H1 (cell line): ENCODE measurements at regions not wholly inside any gene's neighbourhood (a gene's known extent, or its start where the extent isn't known, plus 50 kb on each side); places are given as distances from the start of the nearest gene placed in this dataset.

Source experiments
- CTCF ChIA-PET: fragments of 300-600 bp; sonication (Branson Sonifier 250); formaldehyde crosslinking; loops from one replicate; lab custom pipeline; 2021; ENCODE audit not compliant: partially characterized antibody; lab: Charles Lee
- POLR2A ChIA-PET: fragments of 300-600 bp; sonication (Branson Sonifier 250); formaldehyde crosslinking; loops from one replicate; lab custom pipeline; 2021; ENCODE audit warnings: inconsistent platforms; ENCODE audit not compliant: partially characterized antibody; lab: Charles Lee
- DNase-seq, 2 experiments: peaks; one replicate each; pipeline versions ENCODE4 v3.0.0 to v3.0.0-alpha.2; 2010 to 2022; ENCODE audit warnings: low spot score in 2 of 2, low read depth in 1 of 2, mixed read lengths in 1 of 2
- FAIRE-seq: peaks from 2 replicates; lab custom pipeline; 2011; peaks lifted over from hg19 to GRCh38; lab: Jason Lieb, UNC
- H2AFZ ChIP-seq: 2 replicates; pipeline ENCODE4 v1.8.1; 2012; ENCODE audit warnings: low read length, inconsistent platforms
- H2AK5ac ChIP-seq: 2 replicates; pipeline ENCODE4 v1.6.1; 2013; ENCODE audit warnings: low read depth, low read length
- H2BK120ac ChIP-seq: replicated peaks from 2 replicates; pipeline ENCODE3; 2013; ENCODE audit warnings: low read depth, low read length, inconsistent platforms
- H2BK12ac ChIP-seq: 2 replicates; pipeline ENCODE4 v1.6.1; 2013; ENCODE audit warnings: low read depth, low read length
- H2BK15ac ChIP-seq: 2 replicates; pipeline ENCODE4 v1.6.1; 2013; ENCODE audit warnings: low read length
- H2BK20ac ChIP-seq: 2 replicates; pipeline ENCODE4 v1.6.1; 2013; ENCODE audit warnings: low read length
- H2BK5ac ChIP-seq: 2 replicates; pipeline ENCODE4 v1.6.1; 2013; ENCODE audit warnings: low read depth, low read length
- H3K14ac ChIP-seq: 2 replicates; pipeline ENCODE4 v1.6.1; 2013; ENCODE audit warnings: inconsistent platforms; ENCODE audit not compliant: insufficient read length
- H3K18ac ChIP-seq: 2 replicates; pipeline ENCODE4 v1.6.1; 2013; ENCODE audit warnings: low read length; ENCODE audit errors: extremely low read depth
- H3K23ac ChIP-seq: 2 replicates; pipeline ENCODE4 v1.6.1; 2013; ENCODE audit warnings: inconsistent platforms; ENCODE audit not compliant: insufficient read length
- H3K23me2 ChIP-seq: 2 replicates; pipeline ENCODE4 v1.6.1; 2013; ENCODE audit warnings: low read depth, low read length
- H3K27ac ChIP-seq: 2 replicates; pipeline ENCODE4 v1.6.1; 2011; ENCODE audit warnings: low read depth, low read length, inconsistent platforms
- H3K27me3 ChIP-seq, 4 experiments: replicated peaks in 1 of 4; 1 replicate in 1 of 4; 2 replicates in 3 of 4; pipeline versions ENCODE4 v1.6.1 to v1.8.1; 2011 to 2013; ENCODE audit warnings: low read length in 3 of 4, mild to moderate bottlenecking in 3 of 4, inconsistent platforms in 2 of 4, mixed read lengths in 2 of 4, moderate library complexity in 1 of 4; ENCODE audit not compliant: control insufficient read depth in 3 of 4, insufficient read depth in 3 of 4; ENCODE audit errors: extremely low read depth in 1 of 4
- H3K36me3 ChIP-seq, 4 experiments: 2 replicates each; pipeline versions ENCODE4 v1.6.1 to v1.8.1; 2011 to 2013; ENCODE audit warnings: mild to moderate bottlenecking in 4 of 4, low read length in 3 of 4, moderate library complexity in 2 of 4, control low read depth in 1 of 4, inconsistent platforms in 1 of 4; ENCODE audit not compliant: insufficient read depth in 4 of 4, control insufficient read depth in 2 of 4
- H3K4ac ChIP-seq: replicated peaks from 2 replicates; pipeline ENCODE3; 2013; ENCODE audit warnings: low read length, low read depth, mixed read lengths, inconsistent platforms; ENCODE audit not compliant: insufficient read length
- H3K4me1 ChIP-seq, 4 experiments: replicated peaks in 1 of 4; 1 replicate in 1 of 4; 2 replicates in 3 of 4; pipeline versions ENCODE4 v1.6.1 to v1.8.1; 2011 to 2013; ENCODE audit warnings: low read length in 3 of 4, inconsistent platforms in 2 of 4, mixed read lengths in 1 of 4; ENCODE audit not compliant: insufficient read depth in 4 of 4, control insufficient read depth in 3 of 4
- H3K4me2 ChIP-seq, 2 experiments: 2 replicates each; pipeline versions ENCODE4 v1.6.1 to v1.8.1; 2011 to 2013; ENCODE audit warnings: low read depth in 2 of 2, low read length in 2 of 2, control low read depth in 1 of 2, inconsistent platforms in 1 of 2, mild to moderate bottlenecking in 1 of 2; ENCODE audit not compliant: insufficient read depth in 1 of 2
- H3K4me3 ChIP-seq, 4 experiments: fragments of 200-600, 300-600 bp in 1 of 4; sonication (generic), shearing (Covaris generic), sonication (Bioruptor Twin) in 1 of 4; 2 replicates each; pipeline versions ENCODE4 v1.5.1 to v1.8.1; 2011 to 2016; ENCODE audit warnings: low read length in 4 of 4, low read depth in 3 of 4, control low read depth in 2 of 4, inconsistent platforms in 2 of 4, mild to moderate bottlenecking in 2 of 4, mixed read lengths in 1 of 4, moderate library complexity in 1 of 4; ENCODE audit not compliant: insufficient read depth in 2 of 4; ENCODE audit errors: extremely low read depth in 1 of 4
- H3K56ac ChIP-seq: replicated peaks from 2 replicates; pipeline ENCODE3; 2013; ENCODE audit warnings: low read depth, mild to moderate bottlenecking, mixed read lengths, low read length, inconsistent platforms; ENCODE audit not compliant: insufficient read length
- H3K79me1 ChIP-seq: 2 replicates; pipeline ENCODE4 v1.6.1; 2013; ENCODE audit warnings: low read depth, low read length, control low read depth
- H3K79me2 ChIP-seq, 2 experiments: 2 replicates each; pipeline versions ENCODE4 v1.6.1 to v1.8.1; 2012 to 2013; ENCODE audit warnings: low read length in 2 of 2, mild to moderate bottlenecking in 2 of 2, inconsistent platforms in 1 of 2; ENCODE audit not compliant: insufficient read depth in 2 of 2, control insufficient read depth in 1 of 2
- H3K9ac ChIP-seq, 4 experiments: replicated peaks in 1 of 4; 1 replicate in 1 of 4; 2 replicates in 3 of 4; pipeline versions ENCODE4 v1.6.1 to v1.8.1; 2011 to 2013; ENCODE audit warnings: low read depth in 3 of 4, low read length in 3 of 4, control low read depth in 2 of 4, mild to moderate bottlenecking in 2 of 4, moderate library complexity in 2 of 4, inconsistent platforms in 1 of 4; ENCODE audit errors: extremely low read depth in 1 of 4
- H3K9me3 ChIP-seq, 2 experiments: 2 replicates each; pipeline versions ENCODE4 v1.6.1 to v1.8.1; 2012 to 2013; ENCODE audit warnings: mild to moderate bottlenecking in 2 of 2, moderate library complexity in 2 of 2, control low read depth in 1 of 2, inconsistent platforms in 1 of 2, low read depth in 1 of 2, low read length in 1 of 2, mixed read lengths in 1 of 2; ENCODE audit not compliant: insufficient read depth in 2 of 2
- H4K20me1 ChIP-seq, 2 experiments: replicated peaks in 1 of 2; 2 replicates each; pipeline versions ENCODE3 to v1.8.1; 2011 to 2013; ENCODE audit warnings: inconsistent platforms in 2 of 2, low read length in 2 of 2, mild to moderate bottlenecking in 1 of 2; ENCODE audit not compliant: insufficient read depth in 2 of 2, control insufficient read depth in 1 of 2
- H4K5ac ChIP-seq: 2 replicates; pipeline ENCODE4 v1.6.1; 2013; ENCODE audit warnings: low read length, low read depth, mixed read lengths, inconsistent platforms; ENCODE audit not compliant: insufficient read length
- H4K8ac ChIP-seq: 2 replicates; pipeline ENCODE4 v1.8.0; 2013; ENCODE audit warnings: mild to moderate bottlenecking, moderate library complexity, low read length, inconsistent platforms; ENCODE audit not compliant: insufficient read depth; ENCODE audit errors: extremely low read depth
- H4K91ac ChIP-seq: replicated peaks from 2 replicates; pipeline ENCODE3; 2013; ENCODE audit warnings: low read length, mixed read lengths, inconsistent platforms; ENCODE audit not compliant: insufficient read length
- CHD1 ChIP-seq: IDR thresholded peaks from 2 replicates; pipeline ENCODE4 v1.6.1; 2012; ENCODE audit warnings: low read depth, low read length, improper control_type of control experiment
- CREB1 ChIP-seq: IDR thresholded peaks from 2 replicates; pipeline ENCODE4 v1.6.1; 2012; ENCODE audit warnings: inconsistent platforms
- EGR1 ChIP-seq: IDR thresholded peaks from 2 replicates; pipeline ENCODE4 v1.6.1; 2011; ENCODE audit warnings: low read depth, low read length, borderline replicate concordance
- EP300 ChIP-seq, 2 experiments: IDR thresholded peaks; 1 replicate in 1 of 2; 2 replicates in 1 of 2; pipeline ENCODE4 v1.6.1; 2011 to 2012; ENCODE audit warnings: low read depth in 2 of 2, low read length in 2 of 2, mild to moderate bottlenecking in 2 of 2, borderline replicate concordance in 1 of 2, inconsistent platforms in 1 of 2, moderate library complexity in 1 of 2
- JUN ChIP-seq: IDR thresholded peaks from 2 replicates; pipeline ENCODE4 v1.6.1; 2011; ENCODE audit warnings: low read depth, mild to moderate bottlenecking, improper control_type of control experiment, low read length
- KDM5A ChIP-seq: fragments of 200-600 bp; IDR thresholded peaks from 2 replicates; pipeline ENCODE4 v1.7.1; 2012; ENCODE audit warnings: mild to moderate bottlenecking, low read length, inconsistent platforms, mixed read lengths
- NANOG ChIP-seq: IDR thresholded peaks from 2 replicates; pipeline ENCODE4 v1.6.1; 2011; ENCODE audit warnings: low read length, low read depth, mild to moderate bottlenecking, inconsistent platforms; ENCODE audit not compliant: insufficient read depth, poor library complexity, severe bottlenecking
- RNF2 ChIP-seq: fragments of 200-900, 300-1000 bp; sonication (generic); IDR thresholded peaks from 2 replicates; pipeline ENCODE4 v1.7.1; 2016; ENCODE audit warnings: borderline replicate concordance, low read depth, mild to moderate bottlenecking, antibody characterized with exemption, low read length; ENCODE audit not compliant: poor library complexity, severe bottlenecking; ENCODE audit errors: missing control alignments
- TAF1 ChIP-seq: IDR thresholded peaks from 2 replicates; pipeline ENCODE4 v1.6.1; 2011; ENCODE audit warnings: mild to moderate bottlenecking, low read depth, low read length
- TCF12 ChIP-seq: IDR thresholded peaks from 2 replicates; pipeline ENCODE4 v1.6.1; 2011; ENCODE audit warnings: low read depth, mild to moderate bottlenecking, low read length
- TEAD4 ChIP-seq: IDR thresholded peaks from 2 replicates; pipeline ENCODE4 v1.6.1; 2012; ENCODE audit warnings: low read depth, low read length, inconsistent platforms, mixed read lengths
- WGBS, 2 experiments: shearing (Covaris generic) in 1 of 2; methylation state at CpG; one replicate each; pipeline versions ENCODE4 v1.1.6 to v1.1.7; 2013 to 2015; ENCODE audit warnings: low lambda C conversion rate in 2 of 2, mixed read lengths in 2 of 2, inconsistent platforms in 1 of 2, low coverage in 1 of 2, missing lambda C conversion rate in 1 of 2; ENCODE audit not compliant: insufficient replicate concordance in 2 of 2, insufficient coverage in 1 of 2, insufficient read length in 1 of 2; ENCODE audit errors: extremely low coverage in 1 of 2, missing lambda C conversion rate in 1 of 2; 5-methylcytosine and 5-hydroxymethylcytosine counted together
- TF ChIP-seq, protein P1 (sequence below), 3 experiments: IDR thresholded peaks; 1 replicate in 2 of 3; 2 replicates in 1 of 3; pipeline versions ENCODE4 v1.5.1 to v1.6.1; 2011; ENCODE audit warnings: low read length in 3 of 3, mild to moderate bottlenecking in 3 of 3, inconsistent platforms in 2 of 3, low read depth in 1 of 3, moderate library complexity in 1 of 3; ENCODE audit not compliant: insufficient read depth in 1 of 3; ENCODE audit errors: control extremely low read depth in 1 of 3

DNA sequence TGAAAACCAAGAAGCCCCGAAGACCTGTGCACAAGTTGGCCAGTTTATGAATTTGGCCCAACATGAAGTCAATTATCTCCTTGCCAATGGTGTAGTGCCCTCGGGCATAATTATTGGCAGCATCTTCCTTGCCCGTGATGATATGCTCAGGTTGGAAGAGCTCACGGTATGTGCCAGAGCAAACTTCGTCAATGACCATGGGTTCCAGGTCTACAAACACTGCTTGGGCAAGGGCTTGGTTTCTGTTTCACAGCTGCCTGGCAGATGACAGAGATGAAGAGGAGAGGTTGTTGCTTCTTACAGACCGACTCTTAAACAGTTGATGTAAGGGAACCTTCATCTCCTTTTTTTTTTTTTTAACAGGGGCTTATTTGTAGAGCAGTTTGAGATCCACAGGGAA, 135.6 kb upstream of the PLS3 start:
- no peak overlapping the region for H4K8ac ChIP-seq
- H3K9ac ChIP-seq: no peak overlapping the region
- no peak overlapping the region for H2BK20ac ChIP-seq
- H2BK5ac ChIP-seq: no peak overlapping the region
- CTCF ChIA-PET: no interaction called here
- H2AK5ac ChIP-seq: no peak overlapping the region
- no peak overlapping the region for H3K27ac ChIP-seq
- H3K23me2 ChIP-seq: no peaks in the 10 kb centered on the region
- H2BK120ac ChIP-seq: no peak overlapping the region
- POLR2A ChIA-PET: no interaction called here
- no peak overlapping the region for H2AFZ ChIP-seq
- DNase-seq: no peak
- H3K27me3 ChIP-seq: no peaks in the 10 kb centered on the region
- no peak overlapping the region for H2BK15ac ChIP-seq
- H3K23ac ChIP-seq: no peak overlapping the region
- FAIRE-seq: no peak
- no peak overlapping the region for H3K14ac ChIP-seq
- H4K91ac ChIP-seq: no peak overlapping the region
- H3K79me2 ChIP-seq: no peaks in the 10 kb centered on the region
- no peak overlapping the region for H3K4me2 ChIP-seq
- no peak overlapping the region for H2BK12ac ChIP-seq
- H4K20me1 ChIP-seq: no peaks in the 10 kb centered on the region
- H3K4ac ChIP-seq: no peak overlapping the region
- H3K4me1 ChIP-seq: no peaks in the 10 kb centered on the region
- H3K56ac ChIP-seq: no peak overlapping the region
- no peaks in the 10 kb centered on the region for H3K9me3 ChIP-seq
- no peak overlapping the region for H3K18ac ChIP-seq
- no peaks in the 10 kb centered on the region for H3K79me1 ChIP-seq
- no peak overlapping the region for H4K5ac ChIP-seq
- H3K4me3 ChIP-seq: no peak overlapping the region
- 88% methylated on average over 6 of the region's 6 CpGs; no CpG with 5 or more reads in 1 of the 2 experiments for WGBS, 2 experiments
- H3K36me3 ChIP-seq: no peaks in the 10 kb centered on the region
- TF ChIP-seq, protein P1, sequence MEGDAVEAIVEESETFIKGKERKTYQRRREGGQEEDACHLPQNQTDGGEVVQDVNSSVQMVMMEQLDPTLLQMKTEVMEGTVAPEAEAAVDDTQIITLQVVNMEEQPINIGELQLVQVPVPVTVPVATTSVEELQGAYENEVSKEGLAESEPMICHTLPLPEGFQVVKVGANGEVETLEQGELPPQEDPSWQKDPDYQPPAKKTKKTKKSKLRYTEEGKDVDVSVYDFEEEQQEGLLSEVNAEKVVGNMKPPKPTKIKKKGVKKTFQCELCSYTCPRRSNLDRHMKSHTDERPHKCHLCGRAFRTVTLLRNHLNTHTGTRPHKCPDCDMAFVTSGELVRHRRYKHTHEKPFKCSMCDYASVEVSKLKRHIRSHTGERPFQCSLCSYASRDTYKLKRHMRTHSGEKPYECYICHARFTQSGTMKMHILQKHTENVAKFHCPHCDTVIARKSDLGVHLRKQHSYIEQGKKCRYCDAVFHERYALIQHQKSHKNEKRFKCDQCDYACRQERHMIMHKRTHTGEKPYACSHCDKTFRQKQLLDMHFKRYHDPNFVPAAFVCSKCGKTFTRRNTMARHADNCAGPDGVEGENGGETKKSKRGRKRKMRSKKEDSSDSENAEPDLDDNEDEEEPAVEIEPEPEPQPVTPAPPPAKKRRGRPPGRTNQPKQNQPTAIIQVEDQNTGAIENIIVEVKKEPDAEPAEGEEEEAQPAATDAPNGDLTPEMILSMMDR (IDR thresholded peaks at IDR 0.05; ENCODE audit: control extremely low read depth in 1 of 3, insufficient read depth in 1 of 3, low read depth in 1 of 3, low read length in 3 of 3): no peak
- TF ChIP-seq CHD1 (no peak), EP300 (IDR thresholded peaks at IDR 0.05; ENCODE audit: borderline replicate concordance in 1 of 2, low read depth in 2 of 2, low read length in 2 of 2) (no peak), KDM5A (no peak), EGR1 (no peak), JUN (no peak), TAF1 (no peak), TEAD4 (no peak), CREB1 (no peak), RNF2 (no peak), TCF12 (no peak), NANOG (no peak)
